Stimulated activated CD4-positive, alpha-beta T cell treated with anti-CD3 and anti-CD28 coated beads, Interleukin-12 subunit alpha, Interleukin-12 subunit beta, amount 100 ng/mL, for 4 hours (primary cell): ENCODE measurements at regions not wholly inside any gene's neighbourhood (a gene's known extent, or its start where the extent isn't known, plus 50 kb on each side); places are given as distances from the start of the nearest gene placed in this dataset.

Experiments used
- DNase-seq: peaks from one replicate; pipeline ENCODE4 v3.0.0-alpha.2; 2020

- DNase-seq = no peak
Measured at GRCh38 chr1:222096476-222096772, 354.5 kb upstream of the DUSP10 start.

GRCh38 chr1:222095606-222096475 lies 354.0 kb upstream of the DUSP10 start:
- DNase-seq = peak; percentile 43

GRCh38 chr1:222093518-222093917 lies 351.6 kb upstream of the DUSP10 start:
- DNase-seq = no peak

- no peak for DNase-seq
Measured at GRCh38 chr1:222090103-222090502, 348.2 kb upstream of the DUSP10 start.

GRCh38 chr1:222087221-222087920 lies 345.5 kb upstream of the DUSP10 start:
- no peak for DNase-seq

- DNase-seq = no peak
Measured at GRCh38 chr1:222084996-222085395, 343.1 kb upstream of the DUSP10 start.

- no peak for DNase-seq
Measured at GRCh38 chr1:222084048-222084447, 342.2 kb upstream of the DUSP10 start.

GRCh38 chr1:222081859-222082258 lies 340.0 kb upstream of the DUSP10 start:
- DNase-seq = no peak

- DNase-seq = no peak
Measured at GRCh38 chr1:222079566-222079965, 337.7 kb upstream of the DUSP10 start.

- DNase-seq = no peak
Measured at GRCh38 chr1:222077206-222077605, 335.3 kb upstream of the DUSP10 start.

- DNase-seq = no peak
Measured at GRCh38 chr1:222074317-222074716, 332.4 kb upstream of the DUSP10 start.

- DNase-seq = no peak
Measured at GRCh38 chr1:222073307-222073995, 331.6 kb upstream of the DUSP10 start.

GRCh38 chr1:222071387-222071786 lies 329.5 kb upstream of the DUSP10 start:
- DNase-seq = no peak

- DNase-seq = no peak
Measured at GRCh38 chr1:222068937-222069336, 327.0 kb upstream of the DUSP10 start.

GRCh38 chr1:222068101-222068500 lies 326.2 kb upstream of the DUSP10 start:
- DNase-seq = no peak

GRCh38 chr1:222066539-222066938 lies 324.6 kb upstream of the DUSP10 start:
- DNase-seq = no peak

- no peak for DNase-seq
Measured at GRCh38 chr1:222065234-222065633, 323.3 kb upstream of the DUSP10 start.

- no peak for DNase-seq
Measured at GRCh38 chr1:222064388-222065211, 322.7 kb upstream of the DUSP10 start.

- no peak for DNase-seq
Measured at GRCh38 chr1:222062640-222063039, 320.8 kb upstream of the DUSP10 start.

- no peak for DNase-seq
Measured at GRCh38 chr1:222061711-222062359, 319.9 kb upstream of the DUSP10 start.

- no peak for DNase-seq
Measured at GRCh38 chr1:222060210-222060916, 318.5 kb upstream of the DUSP10 start.

- DNase-seq = no peak
Measured at GRCh38 chr1:222058249-222058648, 316.4 kb upstream of the DUSP10 start.
